Kidney epithelial cell (primary cell): ENCODE measurements at regions not wholly inside any gene's neighbourhood (a gene's known extent, or its start where the extent isn't known, plus 50 kb on each side); places are given as distances from the start of the nearest gene placed in this dataset.

Experiments used
- DNase-seq: peaks from one replicate; pipeline ENCODE4 v3.0.0-alpha.2; 2010; ENCODE audit warnings: low read depth
- H3K27me3 ChIP-seq: 2 replicates; pipeline ENCODE4 v1.6.0; 2011; ENCODE audit warnings: low read length; ENCODE audit not compliant: control insufficient read depth, insufficient read depth
- H3K36me3 ChIP-seq: 2 replicates; pipeline ENCODE4 v1.5.1; 2011; ENCODE audit warnings: low read length; ENCODE audit not compliant: control insufficient read depth, insufficient read depth
- H3K4me3 ChIP-seq: 2 replicates; pipeline ENCODE4 v1.5.1; 2011; ENCODE audit warnings: low read depth, mild to moderate bottlenecking, control low read depth, low read length
- CTCF ChIP-seq: IDR thresholded peaks from 2 replicates; pipeline ENCODE4 v1.5.1; 2011; ENCODE audit warnings: mild to moderate bottlenecking, moderate library complexity, low read length, control low read depth, inconsistent platforms; ENCODE audit not compliant: insufficient read depth, poor library complexity, severe bottlenecking

GRCh38 chr9:89796606-89797005 lies 191.8 kb downstream of the GADD45G start:
- Histone ChIP-seq H3K27me3 (no peaks in the 10 kb centered on the region), H3K36me3 (no peaks in the 10 kb centered on the region), H3K4me3 (no peak overlapping the region)
- no peak for DNase-seq
- no peak for TF ChIP-seq CTCF

GRCh38 chr9:89797255-89797654 lies 192.4 kb downstream of the GADD45G start:
- DNase-seq: no peak
- H3K27me3 ChIP-seq: no peaks in the 10 kb centered on the region
- no peak for TF ChIP-seq CTCF

GRCh38 chr9:89797937-89798455 lies 193.2 kb downstream of the GADD45G start:
- H3K4me3 ChIP-seq: no peak overlapping the region
- no peak for TF ChIP-seq CTCF
- H3K36me3 ChIP-seq: no peaks in the 10 kb centered on the region
- no peaks in the 10 kb centered on the region for H3K27me3 ChIP-seq
- no peak for DNase-seq

More at GRCh38 chr9:89797255-89797654, 192.4 kb downstream of the GADD45G start:
- H3K4me3 ChIP-seq: no peak overlapping the region
- H3K36me3 ChIP-seq: no peaks in the 10 kb centered on the region

GRCh38 chr9:89798547-89799120 lies 193.8 kb downstream of the GADD45G start:
- no peak for DNase-seq
- no peaks in the 10 kb centered on the region for H3K27me3 ChIP-seq
- no peaks in the 10 kb centered on the region for H3K36me3 ChIP-seq
- H3K4me3 ChIP-seq: no peak overlapping the region
- TF ChIP-seq CTCF: no peak

GRCh38 chr9:89799221-89799620 lies 194.4 kb downstream of the GADD45G start:
- no peak for TF ChIP-seq CTCF
- no peak for DNase-seq
- H3K4me3 ChIP-seq: no peak overlapping the region
- no peaks in the 10 kb centered on the region for H3K36me3 ChIP-seq
- H3K27me3 ChIP-seq: no peaks in the 10 kb centered on the region

GRCh38 chr9:89799766-89800165 lies 195.0 kb downstream of the GADD45G start:
- Histone ChIP-seq H3K27me3 (no peaks in the 10 kb centered on the region), H3K36me3 (no peaks in the 10 kb centered on the region), H3K4me3 (no peak overlapping the region)
- DNase-seq: no peak
- TF ChIP-seq CTCF: no peak
